NAMALWA (cell line): ENCODE measurements at regions not wholly inside any gene's neighbourhood (a gene's known extent, or its start where the extent isn't known, plus 50 kb on each side); places are given as distances from the start of the nearest gene placed in this dataset.
"Not testable (repeated sequence)": the region's sequence is repeated elsewhere in the genome, so short reads cannot be mapped to it uniquely, and the experiment has no call there.

Experiments used
- DNase-seq: peaks from one replicate; pipeline ENCODE4 v3.0.0-alpha.2; 2015; ENCODE audit warnings: low spot score

- DNase-seq, result no peak
Measured at GRCh38 chr6:99802396-99803031, 191.5 kb downstream of the MCHR2 start.

DNA sequence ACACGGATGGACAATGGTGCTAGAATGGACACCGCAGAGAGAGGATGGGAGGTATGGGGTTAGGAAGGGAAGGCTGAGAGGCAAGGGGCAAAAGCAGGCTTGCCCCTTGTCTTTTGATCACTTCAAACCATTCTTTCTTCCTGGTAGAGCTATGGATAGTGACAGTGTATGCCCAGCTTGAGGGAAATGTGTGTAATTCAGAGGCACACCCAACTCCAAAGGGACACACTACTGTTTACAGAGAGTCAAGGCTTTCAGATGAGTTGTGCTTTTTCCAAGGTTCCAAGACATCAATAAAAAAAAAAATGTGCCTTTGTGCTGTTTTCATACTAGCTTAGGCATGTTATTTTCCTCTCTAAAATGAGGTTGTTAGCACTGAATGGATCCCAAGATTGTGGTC, 185.0 kb downstream of the MCHR2 start:
- DNase-seq, result no peak

- no peak for DNase-seq
Measured at GRCh38 chr6:99810295-99810694, 183.7 kb downstream of the MCHR2 start.

- no peak for DNase-seq
Measured at GRCh38 chr6:99810942-99811620, 182.9 kb downstream of the MCHR2 start.

- DNase-seq, result no peak
Measured at GRCh38 chr6:99811636-99812035, 182.4 kb downstream of the MCHR2 start.

DNA sequence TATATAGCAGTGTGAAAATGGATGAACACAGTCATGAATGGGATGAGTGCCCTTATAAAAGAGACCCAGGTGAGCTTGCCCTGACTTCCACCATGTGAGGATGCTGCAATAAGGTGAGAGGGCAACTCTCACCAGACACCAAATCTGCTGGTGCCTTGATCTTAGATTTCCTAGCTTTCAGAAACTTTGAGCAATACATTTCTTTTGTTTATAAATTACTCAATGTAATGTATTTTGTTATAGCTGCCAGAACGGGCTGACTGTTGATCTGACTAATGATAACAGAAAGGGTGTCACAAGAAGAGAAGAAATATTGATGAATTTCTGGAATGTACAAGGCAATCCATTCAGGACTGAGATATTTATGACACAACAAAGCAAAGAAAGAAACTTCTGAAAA, 180.5 kb downstream of the MCHR2 start:
- DNase-seq, result no peak

GRCh38 chr6:99814230-99814928, 179.6 kb downstream of the MCHR2 start:
- no peak for DNase-seq

GRCh38 chr6:99816795-99817194, 177.2 kb downstream of the MCHR2 start:
- no peak for DNase-seq

DNA sequence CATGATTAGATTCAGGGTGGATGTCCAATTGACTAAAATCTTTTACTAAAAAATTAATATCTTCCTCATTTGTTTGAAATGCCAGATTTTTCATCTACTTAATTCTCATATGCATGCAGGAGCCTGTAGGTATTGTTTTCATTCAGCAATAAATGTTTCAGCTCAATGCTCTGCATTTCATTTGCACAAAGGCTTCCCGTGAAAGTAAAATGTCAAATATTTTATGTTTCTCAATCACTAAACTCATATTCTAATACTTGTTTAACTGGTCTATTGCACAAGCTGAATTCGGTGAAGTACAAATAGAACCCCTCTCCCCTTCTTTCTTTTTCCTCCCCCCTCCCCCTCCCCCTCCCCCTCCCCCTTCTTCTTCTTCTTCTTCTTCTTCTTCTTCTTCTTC, 175.9 kb downstream of the MCHR2 start:
- DNase-seq, result no peak

DNA sequence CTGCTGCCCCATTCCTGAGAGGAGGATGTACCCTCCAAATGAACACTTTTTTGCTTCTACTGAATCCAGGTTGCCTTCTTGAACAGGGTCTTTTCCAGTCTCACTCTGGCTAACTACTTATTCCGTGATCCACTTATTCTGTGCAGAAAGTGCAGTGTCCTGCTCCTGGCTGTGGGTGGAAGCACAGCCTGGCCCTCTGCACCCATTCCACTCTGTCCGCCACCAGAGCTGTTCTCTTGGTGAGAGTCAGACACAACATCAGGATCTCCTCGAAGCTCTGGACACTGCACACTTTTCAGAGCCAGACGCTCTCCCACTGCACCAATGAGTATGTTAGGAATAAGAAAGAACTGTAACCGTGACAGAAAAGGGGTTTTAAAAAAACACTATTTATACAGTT, 174.2 kb downstream of the MCHR2 start:
- DNase-seq, result no peak

GRCh38 chr6:99821164-99821563, 172.9 kb downstream of the MCHR2 start:
- no peak for DNase-seq

DNA sequence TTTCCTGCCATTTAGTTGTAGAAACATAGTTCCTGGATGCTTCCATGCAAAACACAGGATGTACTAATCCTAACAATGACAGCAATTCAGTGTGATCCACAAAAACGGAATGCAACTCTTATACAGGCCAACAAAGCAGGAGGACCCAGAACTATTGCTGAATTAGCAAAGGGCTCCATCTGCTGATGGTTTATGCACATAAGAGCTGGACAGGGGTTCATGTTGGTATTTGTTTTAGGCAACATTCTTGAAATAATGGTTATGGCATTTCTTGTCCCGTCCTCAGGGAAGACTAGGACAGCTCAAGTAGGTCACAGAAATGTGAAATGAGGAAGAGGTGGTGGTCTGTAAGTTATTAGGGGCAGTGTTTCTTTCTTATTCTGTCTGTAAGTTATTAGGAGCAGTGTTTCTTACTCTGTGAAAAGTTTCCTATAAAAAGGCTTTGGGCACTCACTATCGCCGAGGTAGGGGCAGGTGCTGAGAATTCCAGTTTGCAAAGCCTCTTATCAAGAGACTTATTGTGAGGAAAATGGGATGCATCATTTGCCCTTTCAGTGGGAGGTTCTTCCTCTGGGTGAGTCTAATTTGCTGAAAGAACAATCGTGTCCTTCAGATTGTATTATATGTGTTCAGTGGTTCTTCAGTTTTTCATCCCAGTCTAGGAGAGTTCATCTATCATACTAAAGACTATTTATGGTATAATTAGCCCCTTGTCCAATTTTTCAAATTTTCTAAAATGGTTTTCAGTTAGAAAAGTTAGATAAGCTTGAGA, 171.1 kb downstream of the MCHR2 start:
- DNase-seq, result peak; percentile 65

GRCh38 chr6:99823513-99824235, 170.3 kb downstream of the MCHR2 start:
- not testable (repeated sequence) for DNase-seq

DNA sequence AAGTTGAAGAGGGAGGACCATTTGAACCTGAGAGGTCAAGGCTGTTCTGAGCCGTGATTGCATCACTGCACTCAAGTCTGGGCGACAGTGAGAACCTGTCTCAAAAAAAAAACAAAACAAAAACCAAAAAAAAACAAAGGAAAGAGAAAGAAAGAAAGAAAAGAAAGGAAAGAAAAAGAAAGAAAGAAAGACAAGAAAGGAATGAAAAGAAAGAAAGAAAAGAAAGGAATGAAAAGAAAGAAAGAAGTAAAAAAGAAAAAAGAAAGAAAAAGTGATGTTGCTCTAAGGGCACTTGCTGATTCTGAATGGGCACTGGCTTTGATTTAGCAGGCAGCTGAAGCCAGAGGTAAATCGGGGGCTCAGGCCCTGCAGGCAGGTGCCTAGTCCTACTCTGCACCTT, 161.0 kb downstream of the MCHR2 start:
- no peak for DNase-seq

DNA sequence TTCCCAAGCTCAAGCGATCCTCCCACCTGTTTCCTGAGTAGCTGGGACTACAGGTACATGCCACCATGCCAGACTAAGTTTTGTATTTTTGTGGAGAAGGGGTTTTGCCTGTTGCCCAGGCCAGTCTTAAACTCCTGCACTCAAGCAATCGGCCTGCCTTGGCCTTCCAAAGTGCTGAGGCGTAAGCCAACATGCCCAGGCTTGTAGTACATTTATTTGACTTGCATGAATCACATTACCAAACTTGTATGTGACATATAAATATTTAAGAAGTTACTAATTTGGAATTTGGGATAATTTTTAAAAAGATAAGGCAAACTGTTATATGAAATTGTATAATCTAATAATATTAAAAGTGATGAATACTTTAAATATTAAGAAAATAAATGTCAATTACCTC, 157.6 kb downstream of the MCHR2 start:
- no peak for DNase-seq

DNA sequence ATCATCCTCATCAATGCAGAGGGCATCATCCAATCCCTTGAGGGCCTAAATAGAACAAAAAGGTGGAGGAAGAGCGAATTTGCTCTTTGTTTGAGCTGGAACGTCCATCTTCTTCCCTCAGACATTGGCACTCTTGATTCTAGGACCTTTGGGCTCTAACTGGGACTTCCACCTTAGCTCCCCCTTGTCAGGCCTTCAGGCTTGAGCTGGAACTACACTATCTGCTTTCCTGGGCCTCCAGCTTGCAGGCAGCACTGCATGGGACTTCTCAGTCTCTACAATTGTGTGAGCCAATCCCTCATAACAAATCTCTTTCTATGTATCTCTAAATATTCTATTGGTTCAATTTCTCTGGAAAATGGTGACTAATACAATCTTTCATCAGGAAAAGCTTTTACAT, 155.4 kb downstream of the MCHR2 start:
- no peak for DNase-seq

DNA sequence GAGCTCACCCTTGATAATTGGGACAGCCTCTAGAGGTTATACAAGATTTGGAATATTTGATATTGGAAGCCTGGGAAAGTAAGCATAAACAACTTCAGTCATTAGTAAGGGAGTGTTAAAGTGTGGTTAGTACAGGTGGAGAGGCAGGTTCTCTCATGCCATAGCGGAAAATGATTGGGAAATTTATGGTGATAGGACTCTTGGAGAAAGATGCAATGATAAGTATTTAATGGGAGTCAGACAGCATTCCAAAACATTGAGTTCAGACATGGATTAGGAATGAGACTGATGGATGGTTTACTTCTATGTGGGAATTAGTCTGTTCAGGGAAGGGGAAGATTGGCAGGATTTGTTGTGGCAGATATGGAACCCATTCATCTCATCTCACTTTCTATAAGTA, 152.7 kb downstream of the MCHR2 start:
- no peak for DNase-seq

GRCh38 chr6:99846006-99846405, 148.0 kb downstream of the MCHR2 start:
- no peak for DNase-seq

DNA sequence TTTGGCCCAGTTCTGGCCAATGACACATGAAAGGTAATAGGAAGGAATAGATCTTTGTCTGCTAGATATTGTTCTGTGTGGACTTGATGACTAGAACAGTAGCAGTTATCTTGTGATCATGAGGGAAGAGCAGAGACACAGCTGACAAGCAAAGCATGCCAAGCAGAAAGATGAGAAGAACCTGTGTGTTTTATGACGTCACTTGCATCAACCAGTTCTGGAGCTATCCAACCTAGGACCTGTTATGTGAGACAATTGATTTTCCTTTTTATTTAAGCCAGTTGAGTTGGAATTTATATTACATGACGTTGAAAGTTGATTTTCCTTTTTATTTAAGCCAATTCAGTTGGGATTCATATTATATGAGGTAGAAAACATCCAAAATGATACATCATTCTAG, 143.2 kb downstream of the MCHR2 start:
- no peak for DNase-seq

- no peak for DNase-seq
Measured at GRCh38 chr6:99852031-99852430, 142.0 kb downstream of the MCHR2 start.

- no peak for DNase-seq
Measured at GRCh38 chr6:99867026-99867425, 127.0 kb downstream of the MCHR2 start.

- peak; percentile 68 for DNase-seq
Measured at GRCh38 chr6:99868074-99868702, 125.8 kb downstream of the MCHR2 start.
